ENCODE measurements at regions not wholly inside any gene's neighbourhood (a gene's known extent, or its start where the extent isn't known, plus 50 kb on each side); places are given as distances from the start of the nearest gene placed in this dataset.

DNA sequence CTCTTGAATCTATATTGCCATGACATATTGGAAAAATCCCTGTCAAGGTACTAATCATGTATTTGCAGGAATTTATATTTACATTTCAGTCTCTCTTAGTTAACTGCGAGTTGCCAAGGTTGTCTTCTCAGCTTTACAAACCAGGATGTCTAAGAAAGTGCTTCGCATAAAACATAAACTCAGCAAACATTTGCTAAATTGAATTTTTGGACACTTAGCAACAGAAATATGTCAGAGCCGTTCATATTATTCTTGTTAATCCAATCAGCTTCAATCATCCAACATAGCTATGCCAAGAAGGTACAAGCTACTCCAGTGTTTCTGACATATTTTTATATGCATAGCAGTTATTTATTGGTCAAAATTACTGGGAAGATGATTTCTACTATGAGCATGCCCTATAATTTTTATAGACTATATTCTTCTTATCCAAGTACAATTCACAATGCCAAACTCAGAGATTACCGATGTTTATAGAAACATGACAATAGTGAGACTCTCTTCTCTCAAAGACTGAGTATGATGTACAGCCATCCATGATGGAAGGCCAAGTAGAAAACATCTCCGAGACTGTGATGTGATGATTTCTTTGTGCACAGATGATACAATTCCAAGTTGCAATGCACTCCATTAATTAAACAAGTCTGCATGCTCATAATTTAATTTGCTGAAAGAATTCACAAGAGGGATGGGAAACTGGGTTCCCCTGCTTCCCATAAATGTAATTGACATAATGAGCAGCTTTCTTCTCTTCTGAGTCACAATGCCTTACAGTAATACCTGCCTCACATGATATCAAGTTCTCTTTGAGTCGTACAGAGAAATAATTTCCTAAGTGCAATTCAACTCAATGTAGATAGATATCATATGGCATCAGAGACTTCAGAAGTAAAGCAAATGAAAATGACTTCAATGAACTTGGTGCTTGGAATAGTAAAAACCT, 776.3 kb downstream of the EFNB2 start:
- TF ChIP-seq, protein P1, sequence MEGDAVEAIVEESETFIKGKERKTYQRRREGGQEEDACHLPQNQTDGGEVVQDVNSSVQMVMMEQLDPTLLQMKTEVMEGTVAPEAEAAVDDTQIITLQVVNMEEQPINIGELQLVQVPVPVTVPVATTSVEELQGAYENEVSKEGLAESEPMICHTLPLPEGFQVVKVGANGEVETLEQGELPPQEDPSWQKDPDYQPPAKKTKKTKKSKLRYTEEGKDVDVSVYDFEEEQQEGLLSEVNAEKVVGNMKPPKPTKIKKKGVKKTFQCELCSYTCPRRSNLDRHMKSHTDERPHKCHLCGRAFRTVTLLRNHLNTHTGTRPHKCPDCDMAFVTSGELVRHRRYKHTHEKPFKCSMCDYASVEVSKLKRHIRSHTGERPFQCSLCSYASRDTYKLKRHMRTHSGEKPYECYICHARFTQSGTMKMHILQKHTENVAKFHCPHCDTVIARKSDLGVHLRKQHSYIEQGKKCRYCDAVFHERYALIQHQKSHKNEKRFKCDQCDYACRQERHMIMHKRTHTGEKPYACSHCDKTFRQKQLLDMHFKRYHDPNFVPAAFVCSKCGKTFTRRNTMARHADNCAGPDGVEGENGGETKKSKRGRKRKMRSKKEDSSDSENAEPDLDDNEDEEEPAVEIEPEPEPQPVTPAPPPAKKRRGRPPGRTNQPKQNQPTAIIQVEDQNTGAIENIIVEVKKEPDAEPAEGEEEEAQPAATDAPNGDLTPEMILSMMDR (IDR thresholded peaks at IDR 0.05 in 2 of 3, conservative IDR thresholded peaks at IDR 0.05 in 1 of 3; ENCODE audit: borderline replicate concordance in 1 of 3, insufficient read depth in 1 of 3, low read depth in 2 of 3, low read length in 2 of 3): no peak
- no peak for TF ChIP-seq YY1 (IDR thresholded peaks at IDR 0.05; ENCODE audit: extremely low read depth, insufficient replicate concordance, low read depth, low read length)
- TF ChIP-seq, protein P2, sequence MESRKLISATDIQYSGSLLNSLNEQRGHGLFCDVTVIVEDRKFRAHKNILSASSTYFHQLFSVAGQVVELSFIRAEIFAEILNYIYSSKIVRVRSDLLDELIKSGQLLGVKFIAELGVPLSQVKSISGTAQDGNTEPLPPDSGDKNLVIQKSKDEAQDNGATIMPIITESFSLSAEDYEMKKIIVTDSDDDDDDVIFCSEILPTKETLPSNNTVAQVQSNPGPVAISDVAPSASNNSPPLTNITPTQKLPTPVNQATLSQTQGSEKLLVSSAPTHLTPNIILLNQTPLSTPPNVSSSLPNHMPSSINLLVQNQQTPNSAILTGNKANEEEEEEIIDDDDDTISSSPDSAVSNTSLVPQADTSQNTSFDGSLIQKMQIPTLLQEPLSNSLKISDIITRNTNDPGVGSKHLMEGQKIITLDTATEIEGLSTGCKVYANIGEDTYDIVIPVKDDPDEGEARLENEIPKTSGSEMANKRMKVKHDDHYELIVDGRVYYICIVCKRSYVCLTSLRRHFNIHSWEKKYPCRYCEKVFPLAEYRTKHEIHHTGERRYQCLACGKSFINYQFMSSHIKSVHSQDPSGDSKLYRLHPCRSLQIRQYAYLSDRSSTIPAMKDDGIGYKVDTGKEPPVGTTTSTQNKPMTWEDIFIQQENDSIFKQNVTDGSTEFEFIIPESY (IDR thresholded peaks at IDR 0.05; ENCODE audit: extremely low read depth, insufficient replicate concordance, low read length): no peak
- no peak for TF ChIP-seq POLR2A (IDR thresholded peaks at IDR 0.05; ENCODE audit: borderline replicate concordance, extremely low read depth, insufficient read depth, insufficient read length)
- TF ChIP-seq POLR2AphosphoS5 (IDR thresholded peaks at IDR 0.05; ENCODE audit: low read depth, low read length): no peak
- no peak for TF ChIP-seq SP1 (IDR thresholded peaks at IDR 0.05; ENCODE audit: low read depth)
- TF ChIP-seq, protein P3, sequence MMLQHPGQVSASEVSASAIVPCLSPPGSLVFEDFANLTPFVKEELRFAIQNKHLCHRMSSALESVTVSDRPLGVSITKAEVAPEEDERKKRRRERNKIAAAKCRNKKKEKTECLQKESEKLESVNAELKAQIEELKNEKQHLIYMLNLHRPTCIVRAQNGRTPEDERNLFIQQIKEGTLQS (IDR thresholded peaks at IDR 0.05): no peak
- no peak for TF ChIP-seq CEBPB (IDR thresholded peaks at IDR 0.05; ENCODE audit: low read depth)
- TF ChIP-seq RAD21 (IDR thresholded peaks at IDR 0.05; ENCODE audit: low read depth): no peak
- TF ChIP-seq SIN3A (IDR thresholded peaks at IDR 0.05; ENCODE audit: low read depth): no peak
- TF ChIP-seq, protein P4, sequence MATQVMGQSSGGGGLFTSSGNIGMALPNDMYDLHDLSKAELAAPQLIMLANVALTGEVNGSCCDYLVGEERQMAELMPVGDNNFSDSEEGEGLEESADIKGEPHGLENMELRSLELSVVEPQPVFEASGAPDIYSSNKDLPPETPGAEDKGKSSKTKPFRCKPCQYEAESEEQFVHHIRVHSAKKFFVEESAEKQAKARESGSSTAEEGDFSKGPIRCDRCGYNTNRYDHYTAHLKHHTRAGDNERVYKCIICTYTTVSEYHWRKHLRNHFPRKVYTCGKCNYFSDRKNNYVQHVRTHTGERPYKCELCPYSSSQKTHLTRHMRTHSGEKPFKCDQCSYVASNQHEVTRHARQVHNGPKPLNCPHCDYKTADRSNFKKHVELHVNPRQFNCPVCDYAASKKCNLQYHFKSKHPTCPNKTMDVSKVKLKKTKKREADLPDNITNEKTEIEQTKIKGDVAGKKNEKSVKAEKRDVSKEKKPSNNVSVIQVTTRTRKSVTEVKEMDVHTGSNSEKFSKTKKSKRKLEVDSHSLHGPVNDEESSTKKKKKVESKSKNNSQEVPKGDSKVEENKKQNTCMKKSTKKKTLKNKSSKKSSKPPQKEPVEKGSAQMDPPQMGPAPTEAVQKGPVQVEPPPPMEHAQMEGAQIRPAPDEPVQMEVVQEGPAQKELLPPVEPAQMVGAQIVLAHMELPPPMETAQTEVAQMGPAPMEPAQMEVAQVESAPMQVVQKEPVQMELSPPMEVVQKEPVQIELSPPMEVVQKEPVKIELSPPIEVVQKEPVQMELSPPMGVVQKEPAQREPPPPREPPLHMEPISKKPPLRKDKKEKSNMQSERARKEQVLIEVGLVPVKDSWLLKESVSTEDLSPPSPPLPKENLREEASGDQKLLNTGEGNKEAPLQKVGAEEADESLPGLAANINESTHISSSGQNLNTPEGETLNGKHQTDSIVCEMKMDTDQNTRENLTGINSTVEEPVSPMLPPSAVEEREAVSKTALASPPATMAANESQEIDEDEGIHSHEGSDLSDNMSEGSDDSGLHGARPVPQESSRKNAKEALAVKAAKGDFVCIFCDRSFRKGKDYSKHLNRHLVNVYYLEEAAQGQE (IDR thresholded peaks at IDR 0.05; ENCODE audit: low read depth): no peak
- no peak for TF ChIP-seq EZH2 (IDR thresholded peaks at IDR 0.05)
- no peak for TF ChIP-seq ZNF274 (IDR thresholded peaks at IDR 0.05; ENCODE audit: low read depth, low read length)

Measured in HCT116 (cell line).